HUDEP-2 (cell line): ENCODE measurements at regions not wholly inside any gene's neighbourhood (a gene's known extent, or its start where the extent isn't known, plus 50 kb on each side); places are given as distances from the start of the nearest gene placed in this dataset.

ENCODE experiments used
- DNase-seq, 76 experiments: peaks; one replicate each; lab custom pipeline; 2025; ENCODE audit not compliant: unreplicated experiment in 76 of 76; lab: John Stamatoyannopoulos, UW

DNA sequence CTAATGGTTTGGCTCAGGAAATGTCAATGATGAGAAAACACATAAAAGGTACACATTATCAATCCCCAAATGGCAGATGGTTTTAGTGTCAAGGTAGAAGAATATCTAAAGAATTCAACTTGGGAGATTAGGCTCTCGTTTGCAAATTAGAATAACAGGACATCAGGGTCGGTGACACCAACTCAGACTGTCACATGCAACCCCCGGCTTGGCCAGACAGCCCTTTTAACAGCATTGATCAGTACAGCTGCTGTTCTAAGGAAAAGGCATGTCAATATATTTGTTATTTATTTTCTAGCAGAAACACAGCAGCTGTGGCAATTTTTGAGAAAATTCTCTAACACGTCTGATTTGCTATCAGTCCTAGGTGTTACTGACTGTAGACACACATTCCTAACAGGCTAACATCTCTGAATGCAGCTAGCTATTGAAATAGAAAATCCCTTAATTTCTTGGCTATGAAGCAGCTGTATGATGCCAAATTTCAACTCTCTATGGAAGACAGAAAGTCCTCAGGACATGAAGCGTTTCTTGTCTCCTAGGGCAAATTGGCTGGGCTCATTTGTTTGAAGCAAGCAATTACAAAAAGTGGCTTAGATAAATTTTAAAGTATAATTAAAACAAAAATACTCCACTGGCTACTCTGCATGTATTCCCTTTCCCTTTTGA, 269.0 kb upstream of the CXXC4 start:
- no peak for DNase-seq

- no peak for DNase-seq
These were observed 272.0 kb upstream of the CXXC4 start for GRCh38 chr4:104766676-104767075.

- DNase-seq: no peak
These were observed 278.2 kb upstream of the CXXC4 start for GRCh38 chr4:104772849-104773248.

DNA sequence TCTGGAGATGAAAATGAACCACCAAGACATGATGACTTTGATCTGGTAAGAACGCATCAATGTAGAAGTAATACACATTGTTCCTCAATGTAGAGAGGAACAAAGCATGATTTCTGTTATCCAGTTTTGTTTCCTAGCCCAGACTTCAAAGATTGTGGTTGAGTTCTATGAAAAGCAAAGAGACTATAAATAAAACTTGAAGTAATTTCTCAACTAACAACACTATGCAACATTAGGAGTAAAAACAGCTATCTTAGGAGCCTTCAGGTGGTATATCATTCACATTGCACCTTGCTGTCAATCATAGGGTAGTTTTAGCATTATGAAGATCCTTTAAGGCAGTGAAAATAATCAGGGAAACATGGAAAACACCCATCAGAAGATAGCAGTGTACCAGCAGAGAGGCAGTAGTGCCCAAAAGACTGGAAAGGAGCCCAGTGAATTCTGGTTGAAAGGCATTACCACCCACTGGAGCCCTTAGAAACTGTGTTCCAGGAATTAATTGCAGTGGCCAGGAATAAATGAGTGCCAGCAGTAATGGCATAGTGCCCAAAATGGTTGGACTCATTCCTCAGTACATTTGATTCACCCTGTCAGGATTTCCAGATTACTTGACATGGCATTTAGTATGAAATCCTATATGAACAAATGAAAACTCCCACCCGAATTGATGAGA, 300.7 kb upstream of the CXXC4 start:
- DNase-seq: no peak

DNA sequence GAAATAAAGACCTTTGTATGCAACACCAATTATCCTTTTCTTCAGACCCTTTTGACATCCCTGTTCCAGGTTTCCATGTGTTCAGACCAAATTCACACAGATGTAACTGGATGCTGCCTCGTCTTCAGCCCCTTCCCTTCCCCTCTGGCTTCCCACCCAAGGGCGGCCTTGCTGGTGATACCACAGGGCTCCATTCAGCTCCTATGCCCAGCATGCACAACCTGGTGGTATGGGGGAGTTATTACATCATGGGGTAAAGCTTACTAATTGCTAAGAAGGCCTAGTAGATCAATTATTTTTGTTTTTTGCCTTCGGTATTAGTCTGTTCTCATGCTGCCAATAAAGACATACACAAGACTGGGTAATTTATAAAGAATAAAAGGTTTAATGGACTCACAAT, 317.0 kb upstream of the CXXC4 start:
- DNase-seq: no peak

GRCh38 chr4:104815665-104816064, 321.0 kb upstream of the CXXC4 start:
- no peak for DNase-seq

- DNase-seq: no peak
These were observed 323.9 kb upstream of the CXXC4 start for GRCh38 chr4:104818579-104818978.

GRCh38 chr4:104826171-104826570, 320.5 kb upstream of the TET2 start:
- DNase-seq: no peak

DNA sequence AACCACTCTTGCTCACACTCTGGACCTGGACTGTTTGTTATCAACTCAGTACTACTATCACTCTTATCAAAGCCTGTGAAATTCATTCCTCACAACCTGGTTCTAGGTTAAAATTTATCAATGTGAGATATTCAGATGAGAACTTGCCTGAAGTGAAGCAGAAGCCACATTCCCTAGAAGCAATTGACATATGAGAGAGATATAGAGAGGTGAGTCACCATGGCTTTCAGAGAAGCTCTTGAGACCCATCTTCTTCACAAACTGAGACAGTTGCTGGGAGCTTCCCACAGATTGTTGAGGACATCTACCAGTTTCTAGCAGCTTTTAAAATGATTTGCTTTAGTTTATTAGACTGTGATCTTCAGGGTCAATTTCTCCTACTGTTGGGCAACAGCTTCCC, 316.9 kb upstream of the TET2 start:
- DNase-seq: no peak

DNA sequence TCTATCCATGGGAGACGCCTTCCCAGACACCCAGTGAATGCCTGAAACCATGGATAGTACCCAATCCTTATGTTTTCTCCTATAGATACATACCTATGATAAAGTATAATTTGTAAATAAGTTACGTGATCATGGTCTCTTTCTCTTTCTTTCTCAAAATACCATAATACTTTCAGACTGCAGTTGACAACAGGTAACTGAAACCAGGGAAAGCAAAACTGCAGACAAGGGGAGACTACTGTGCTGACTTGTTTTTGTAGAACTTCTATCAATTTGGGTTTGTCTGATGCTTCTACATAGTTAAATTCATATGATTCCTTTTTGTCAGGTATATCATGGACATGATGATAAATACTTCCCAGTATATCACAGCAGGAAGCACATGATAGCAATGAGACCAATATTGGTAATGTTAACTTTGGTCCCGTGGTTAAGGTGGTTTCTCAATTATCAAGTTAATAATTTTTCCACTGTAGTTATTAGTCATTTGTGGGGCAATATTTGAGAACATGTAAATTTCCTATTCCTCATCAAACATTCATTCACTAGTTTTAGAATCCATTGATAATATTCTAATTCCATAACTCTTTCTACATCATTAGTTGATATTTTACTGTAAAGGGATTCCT, 298.0 kb upstream of the TET2 start:
- no peak for DNase-seq

DNA sequence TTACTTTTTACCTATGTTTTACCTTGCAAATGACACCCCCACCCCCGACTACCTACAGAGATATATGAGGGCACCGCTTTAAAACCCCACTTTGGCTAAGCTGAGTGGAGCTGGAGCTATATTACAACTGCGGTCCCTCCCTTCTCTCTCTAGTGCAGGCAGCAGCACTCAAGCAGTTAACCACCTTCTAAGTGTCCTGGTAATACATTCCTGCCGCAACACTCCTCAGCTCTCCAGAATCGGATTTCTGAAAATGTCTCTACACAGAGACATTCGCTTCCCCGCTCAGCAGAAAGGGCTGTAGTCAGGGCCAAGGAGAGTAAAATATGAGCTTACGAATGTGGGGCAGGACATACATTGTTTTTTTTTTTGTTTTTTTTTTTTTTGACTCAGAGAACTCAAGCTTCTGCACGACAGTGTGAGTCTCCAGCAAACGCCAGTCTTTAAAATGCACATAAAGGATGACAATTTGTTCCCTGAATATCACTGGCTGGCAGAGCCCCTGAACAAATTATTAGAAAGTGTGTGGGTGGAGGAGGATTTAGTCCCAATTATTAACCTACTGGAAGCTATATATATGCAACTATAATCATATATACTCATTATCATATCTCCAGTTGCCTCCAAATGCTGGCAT, 287.0 kb upstream of the TET2 start:
- no peak for DNase-seq

GRCh38 chr4:104860238-104861123, 286.2 kb upstream of the TET2 start:
- DNase-seq: peak in 41 of 76 experiments; percentile 0 to 67 (median 19)

DNA sequence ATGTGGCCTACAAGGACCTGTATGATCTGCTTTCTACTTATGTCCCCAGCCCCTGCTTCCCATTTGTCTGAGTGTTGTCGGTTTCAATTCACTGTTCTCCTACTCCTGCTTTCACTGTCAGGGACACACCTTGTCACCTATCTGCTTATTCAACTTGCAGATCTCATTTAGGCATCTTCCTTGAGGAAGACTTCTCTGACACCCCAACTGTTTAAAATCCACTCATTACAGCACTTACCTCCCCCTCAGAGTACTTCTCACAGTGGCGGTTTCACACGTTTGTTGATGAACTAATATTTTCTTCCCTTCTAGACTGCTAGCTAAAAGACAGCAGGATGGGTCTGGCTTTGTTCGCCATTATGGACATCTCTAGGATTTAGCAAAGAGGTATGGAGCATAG, 279.9 kb upstream of the TET2 start:
- no peak for DNase-seq

- DNase-seq: no peak
These were observed 278.1 kb upstream of the TET2 start for GRCh38 chr4:104868533-104868932.

GRCh38 chr4:104868958-104869357, 277.7 kb upstream of the TET2 start:
- DNase-seq: no peak

GRCh38 chr4:104869831-104870230, 276.8 kb upstream of the TET2 start:
- DNase-seq: no peak

- DNase-seq: no peak
These were observed 276.0 kb upstream of the TET2 start for GRCh38 chr4:104870495-104871233.

DNA sequence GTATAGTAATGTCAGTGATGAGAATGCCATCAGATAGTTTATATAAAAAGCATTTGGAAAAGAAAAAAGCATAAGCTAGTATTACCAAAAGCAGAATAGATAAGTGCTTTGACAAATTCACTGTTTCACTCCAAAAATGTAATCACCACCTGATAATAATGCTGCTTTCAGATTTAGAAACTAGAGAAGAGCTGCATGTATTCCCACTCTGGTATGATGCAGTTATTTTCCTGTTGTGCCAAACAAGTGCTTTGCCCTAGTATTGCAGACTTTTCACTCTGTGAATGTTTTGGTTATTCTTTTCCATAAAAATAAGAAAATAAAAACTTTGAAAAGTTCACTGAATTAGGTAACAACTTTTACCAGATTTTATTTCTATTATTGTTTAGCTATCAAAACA, 267.7 kb upstream of the TET2 start:
- DNase-seq: no peak

GRCh38 chr4:104879367-104879766, 267.3 kb upstream of the TET2 start:
- no peak for DNase-seq

DNA sequence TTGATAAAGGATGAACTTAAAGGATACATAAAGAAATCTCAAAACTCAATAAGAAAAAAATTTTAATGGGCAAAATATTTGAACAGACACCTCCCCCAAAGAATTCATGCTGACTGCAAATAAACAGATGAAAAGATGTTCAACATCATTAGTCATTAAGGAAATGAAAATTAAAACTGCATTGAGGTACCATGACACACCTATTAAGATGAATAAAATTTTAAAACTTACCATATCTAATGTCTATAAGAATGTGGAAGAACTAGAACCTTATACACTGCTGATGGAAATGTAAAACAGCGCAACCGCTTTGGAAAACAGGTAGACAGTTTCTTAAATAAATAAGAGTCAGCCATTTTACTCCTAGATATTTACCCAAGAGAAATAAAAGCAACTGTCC, 266.8 kb upstream of the TET2 start:
- DNase-seq: no peak
